ENCODE measurements at regions not wholly inside any gene's neighbourhood (a gene's known extent, or its start where the extent isn't known, plus 50 kb on each side); places are given as distances from the start of the nearest gene placed in this dataset.

DNA sequence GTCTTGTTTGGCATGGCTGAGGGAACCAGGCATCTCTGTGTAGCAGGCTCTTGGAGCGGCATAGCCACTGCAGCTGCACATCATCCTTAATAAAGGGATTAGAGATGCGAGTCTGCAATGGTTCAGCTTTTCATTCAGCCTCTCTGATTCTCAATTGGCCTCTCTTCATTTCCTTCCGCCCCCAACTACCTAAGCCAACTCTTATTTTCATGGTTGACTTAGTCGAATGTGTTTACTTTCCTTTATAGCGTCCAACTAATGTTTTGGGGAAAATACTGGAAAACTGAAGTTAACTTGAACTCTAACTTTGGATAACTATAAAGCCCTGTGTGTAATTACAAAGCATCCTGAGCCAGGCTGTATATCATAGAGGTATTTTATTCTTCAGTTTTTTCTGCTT, 202.2 kb upstream of the KIAA1217 start:
- no peak overlapping the region for H3K27ac Mint-ChIP-seq
- POLR2A ChIA-PET: no interaction called here
- DNase-seq (no peak), ATAC-seq (no peak)
- H3K27me3 Mint-ChIP-seq: peaks cover 0 to 38% (median 5%) of the 10 kb centered on the region in 5 donors
- no peak overlapping the region for H3K4me3 Mint-ChIP-seq
- H3K36me3 Mint-ChIP-seq: no peaks in the 10 kb centered on the region
- H3K9me3 Mint-ChIP-seq: peaks cover 0 to 4% (median 0%) of the 10 kb centered on the region in 9 donors
- H3K4me1 Mint-ChIP-seq: no peaks in the 10 kb centered on the region

DNA sequence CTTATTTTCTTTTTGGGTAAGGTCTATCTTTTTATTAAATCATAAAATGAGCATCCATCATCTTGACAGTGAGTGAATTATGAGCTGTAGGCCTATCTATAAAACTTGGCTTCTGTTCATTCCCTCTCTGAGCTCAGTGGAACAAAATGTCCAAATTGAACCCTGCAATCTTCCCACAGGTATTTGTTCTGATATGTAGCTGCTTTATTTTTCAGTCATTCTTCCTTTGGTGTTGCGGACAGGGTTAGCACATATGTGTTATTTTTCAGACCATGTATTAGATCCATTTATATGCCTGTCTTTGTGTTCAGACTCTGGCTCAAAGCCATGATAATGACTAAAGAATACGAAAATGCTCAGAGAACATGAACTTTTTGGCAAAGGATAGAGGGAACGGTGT, 201.6 kb upstream of the KIAA1217 start:
- POLR2A ChIA-PET: no interaction called here

DNA sequence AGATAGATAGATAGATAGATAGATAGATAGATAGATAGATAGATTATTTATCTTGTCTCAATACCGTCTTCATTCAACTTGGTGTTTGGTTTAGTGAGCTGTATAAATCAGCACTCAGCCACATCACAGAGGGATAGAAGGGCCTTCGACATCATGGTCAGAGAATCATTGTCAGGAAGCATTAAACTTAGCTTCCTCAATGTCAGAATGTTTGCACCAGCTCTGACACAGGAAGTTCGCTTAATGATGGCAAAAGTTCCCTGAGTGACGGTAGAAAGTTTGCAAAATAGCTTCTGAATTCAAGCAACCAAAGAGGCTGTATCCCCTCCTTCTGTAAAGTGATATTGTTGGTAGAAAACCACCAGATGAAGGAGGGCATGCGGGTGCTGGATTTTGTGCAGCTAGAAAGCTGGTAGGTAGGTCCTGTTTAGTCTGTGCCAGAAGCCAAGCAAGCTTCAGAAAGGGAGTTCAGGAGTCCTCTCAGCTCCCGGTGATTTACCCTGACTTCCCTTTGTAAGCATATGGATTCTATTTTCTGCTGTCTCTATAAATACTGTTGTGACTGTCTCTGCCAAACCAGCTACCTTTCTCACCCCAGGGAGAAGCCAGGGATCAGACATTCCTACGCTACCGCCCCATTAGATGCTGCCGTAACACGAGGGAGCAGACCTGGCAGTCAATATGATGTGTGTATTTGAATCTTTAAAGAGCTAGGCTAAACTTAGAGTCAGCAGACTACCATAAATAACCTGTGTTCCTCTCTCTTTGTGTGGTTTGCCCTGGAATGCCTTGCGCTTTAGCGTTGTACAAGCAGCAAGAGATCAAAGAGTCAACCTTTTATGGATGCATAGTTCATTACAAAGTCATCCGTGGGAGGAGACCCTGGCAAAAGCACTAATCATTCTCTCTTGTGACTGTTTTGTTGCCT, 200.5 kb upstream of the KIAA1217 start:
- POLR2A ChIA-PET: no interaction called here
- no peak overlapping the region for H3K27ac Mint-ChIP-seq
- DNase-seq: no peak
- ATAC-seq: no peak
- H3K4me1 Mint-ChIP-seq: no peaks in the 10 kb centered on the region
- H3K36me3 Mint-ChIP-seq: no peaks in the 10 kb centered on the region
- no peak overlapping the region for H3K4me3 Mint-ChIP-seq
- H3K27me3 Mint-ChIP-seq: peaks cover under 1 to 41% (median 5%) of the 10 kb centered on the region in 5 donors
- H3K9me3 Mint-ChIP-seq: peaks cover 0 to 4% (median 0%) of the 10 kb centered on the region in 9 donors

More for the DNA sequence above, 201.6 kb upstream of the KIAA1217 start:
- Mint-ChIP-seq H3K27ac (no peak overlapping the region), H3K4me1 (no peaks in the 10 kb centered on the region), H3K4me3 (no peak overlapping the region), H3K27me3 (peaks cover 0 to 38% (median 5%) of the 10 kb centered on the region in 5 donors), H3K36me3 (no peaks in the 10 kb centered on the region), H3K9me3 (peaks cover 0 to 4% (median 0%) of the 10 kb centered on the region in 9 donors)
- no peak for DNase-seq
- ATAC-seq: no peak

DNA sequence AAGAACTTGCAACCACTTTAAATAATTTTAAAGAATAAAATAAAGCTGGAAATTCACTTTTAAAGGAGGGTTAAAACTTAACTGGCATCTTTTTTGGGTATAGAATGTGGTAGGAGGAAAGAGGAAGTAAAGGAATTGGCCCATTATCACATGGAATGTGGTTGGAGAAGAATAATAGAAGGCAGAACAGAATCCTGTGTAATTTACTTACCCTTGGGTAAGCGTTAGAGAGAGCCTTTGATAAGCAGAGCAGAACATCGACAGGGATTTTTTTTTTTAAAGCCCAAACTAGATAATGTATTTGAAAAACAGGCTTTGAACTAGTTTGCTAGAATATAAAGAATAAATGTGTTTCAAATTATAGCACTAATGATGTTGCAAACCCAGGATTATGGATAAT, 199.8 kb upstream of the KIAA1217 start:
- H3K36me3 Mint-ChIP-seq: no peaks in the 10 kb centered on the region
- H3K4me1 Mint-ChIP-seq: no peaks in the 10 kb centered on the region
- H3K27me3 Mint-ChIP-seq: peaks cover 4 to 47% (median 8%) of the 10 kb centered on the region in 5 donors
- no peak overlapping the region for H3K27ac Mint-ChIP-seq
- ATAC-seq (no peak), DNase-seq (no peak)
- no peak overlapping the region for H3K4me3 Mint-ChIP-seq
- POLR2A ChIA-PET: no interaction called here
- peaks cover 0 to 9% (median 0%) of the 10 kb centered on the region in 9 donors for H3K9me3 Mint-ChIP-seq

DNA sequence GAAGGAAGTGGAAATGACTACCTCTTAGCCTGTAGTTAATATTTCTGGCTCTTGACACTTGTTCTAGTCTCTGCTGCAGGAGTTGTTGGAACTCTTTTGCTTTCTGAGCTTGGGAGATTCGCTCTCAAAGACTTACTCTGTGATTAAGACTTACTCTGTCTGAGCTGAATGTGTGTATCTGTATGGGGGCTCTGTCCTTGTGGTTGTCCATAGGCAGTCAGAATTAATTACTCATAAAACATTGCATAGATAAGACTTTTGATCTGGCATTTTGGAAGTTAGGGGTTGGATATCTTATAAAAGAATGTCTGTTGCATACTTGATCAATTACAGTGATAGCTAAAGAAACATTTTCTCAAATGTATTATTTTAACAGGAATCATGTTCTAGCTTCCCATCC, 199.2 kb upstream of the KIAA1217 start:
- Mint-ChIP-seq H3K4me3 (no peak overlapping the region), H3K27ac (no peak overlapping the region), H3K9me3 (peaks cover 0 to 9% (median 0%) of the 10 kb centered on the region in 9 donors), H3K27me3 (peaks cover 4 to 47% (median 8%) of the 10 kb centered on the region in 5 donors), H3K4me1 (no peaks in the 10 kb centered on the region), H3K36me3 (no peaks in the 10 kb centered on the region)
- POLR2A ChIA-PET: no interaction called here
- ATAC-seq (no peak), DNase-seq (no peak)

DNA sequence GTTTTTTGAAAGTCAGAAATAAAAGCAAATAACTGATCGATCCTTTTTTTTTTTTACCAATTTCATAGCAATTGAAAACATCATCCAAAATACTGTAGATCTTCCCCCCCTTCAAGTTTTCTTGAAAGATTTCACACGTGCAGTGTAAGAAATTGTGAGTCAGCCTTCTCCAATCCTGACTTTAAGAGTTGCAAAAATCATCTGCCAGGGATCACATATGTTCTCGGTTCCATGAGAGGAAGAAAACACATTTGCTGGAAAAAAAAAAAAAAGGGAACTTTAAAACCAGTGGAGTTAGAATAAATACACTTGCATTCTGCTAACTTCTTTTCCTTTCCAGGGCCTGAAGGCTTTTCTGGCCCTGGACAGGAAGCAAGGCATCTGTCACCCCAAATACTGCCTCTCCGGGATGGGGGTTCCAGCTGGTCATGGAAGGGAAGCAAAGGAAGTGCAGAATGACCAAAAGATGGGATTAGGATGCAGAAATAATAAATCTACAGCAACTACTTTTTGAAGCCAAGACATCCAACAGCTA, 198.4 kb upstream of the KIAA1217 start:
- H3K27ac Mint-ChIP-seq: no peak overlapping the region
- ATAC-seq (no peak), DNase-seq (no peak)
- no peak overlapping the region for H3K4me3 Mint-ChIP-seq
- POLR2A ChIA-PET: no interaction called here
- H3K36me3 Mint-ChIP-seq: no peaks in the 10 kb centered on the region
- H3K4me1 Mint-ChIP-seq: no peaks in the 10 kb centered on the region
- H3K9me3 Mint-ChIP-seq: peaks cover 0 to 9% (median under 1%) of the 10 kb centered on the region in 9 donors
- H3K27me3 Mint-ChIP-seq: peaks cover 4 to 47% (median 12%) of the 10 kb centered on the region in 5 donors

DNA sequence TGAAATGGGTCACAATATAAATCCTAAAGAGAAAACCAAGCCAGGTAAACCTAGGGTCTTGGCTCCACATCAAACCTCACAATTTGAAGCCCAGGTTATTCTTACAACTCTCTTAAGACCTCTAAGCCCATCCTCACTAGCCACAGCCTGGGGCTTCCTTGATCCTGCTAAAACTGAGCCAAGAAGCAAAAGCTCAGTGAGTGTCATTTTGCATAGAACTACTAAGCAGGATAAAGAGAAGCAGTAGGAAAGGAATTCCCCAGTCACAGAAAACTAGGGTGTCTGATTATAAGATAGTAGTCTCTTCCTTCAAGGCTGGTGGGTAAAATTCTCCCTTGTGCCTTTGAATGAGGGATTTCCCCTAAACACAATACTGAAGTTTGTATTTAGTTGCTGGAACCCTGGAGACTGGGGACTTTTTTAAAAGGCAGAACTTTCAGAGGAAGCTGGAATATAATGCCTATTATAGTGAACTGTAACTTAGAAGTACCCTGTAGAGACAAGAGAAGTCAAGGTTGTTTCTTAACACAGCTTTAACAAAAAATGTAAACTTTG, 196.6 kb upstream of the KIAA1217 start:
- H3K9me3 Mint-ChIP-seq: peaks cover 0 to 9% (median 2%) of the 10 kb centered on the region in 9 donors
- ATAC-seq: no peak
- no peaks in the 10 kb centered on the region for H3K36me3 Mint-ChIP-seq
- DNase-seq: no peak
- POLR2A ChIA-PET: no interaction called here
- peaks cover 4 to 44% (median 12%) of the 10 kb centered on the region in 5 donors for H3K27me3 Mint-ChIP-seq
- no peak overlapping the region for H3K27ac Mint-ChIP-seq
- no peak overlapping the region for H3K4me3 Mint-ChIP-seq
- no peaks in the 10 kb centered on the region for H3K4me1 Mint-ChIP-seq

DNA sequence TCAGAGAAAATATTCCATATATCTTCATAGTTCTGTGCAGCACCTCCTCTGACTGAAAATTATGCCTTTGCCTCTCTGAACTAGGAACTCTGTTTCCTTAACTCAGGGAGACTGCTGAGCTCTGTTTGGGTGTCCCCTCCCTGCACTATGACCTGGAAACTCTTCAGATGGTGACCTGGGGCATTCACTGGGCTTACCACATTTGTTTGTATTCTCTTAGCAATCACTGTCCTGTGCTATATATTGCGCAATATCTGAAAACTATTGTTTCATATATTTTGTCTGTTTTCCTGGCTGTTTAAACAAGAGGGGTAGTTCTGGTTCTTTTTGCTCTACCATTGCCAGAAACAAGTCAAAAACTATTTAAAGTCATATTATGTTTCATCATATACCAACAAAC, 181.8 kb upstream of the KIAA1217 start:
- Mint-ChIP-seq H3K27me3 (no peaks in the 10 kb centered on the region), H3K4me3 (no peak overlapping the region), H3K27ac (no peak overlapping the region), H3K9me3 (peaks cover 0 to 9% (median 0%) of the 10 kb centered on the region in 9 donors), H3K4me1 (no peaks in the 10 kb centered on the region), H3K36me3 (no peaks in the 10 kb centered on the region)
- ATAC-seq: no peak
- POLR2A ChIA-PET: no interaction called here
- DNase-seq: no peak

DNA sequence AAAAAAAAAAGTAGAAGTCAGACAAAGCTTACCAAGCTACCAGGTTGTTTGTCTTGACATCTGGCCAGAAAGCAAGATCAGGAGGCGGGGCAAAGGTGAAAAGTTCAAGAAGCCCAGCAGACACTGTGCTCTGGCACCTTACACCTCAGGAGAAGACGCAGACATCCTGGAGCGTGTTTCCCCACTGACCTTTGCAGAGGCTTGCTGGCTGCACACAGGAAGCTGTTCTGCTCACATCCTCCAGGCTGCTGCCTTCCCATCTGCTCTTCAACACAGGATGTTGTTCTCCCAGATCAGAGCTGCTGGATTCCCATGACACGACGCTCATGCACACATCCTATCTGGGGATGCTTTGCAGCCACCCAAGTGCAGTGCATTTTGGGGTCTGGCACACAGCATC, 174.4 kb upstream of the KIAA1217 start:
- H3K27ac Mint-ChIP-seq: peak overlapping the region in 1 of 10 donors; percentile 45
- H3K9me3 Mint-ChIP-seq: peaks cover 0 to 25% (median 4%) of the 10 kb centered on the region in 9 donors
- no peak for DNase-seq
- peaks cover 0 to 8% (median 3%) of the 10 kb centered on the region in 5 donors for H3K27me3 Mint-ChIP-seq
- no peaks in the 10 kb centered on the region for H3K4me1 Mint-ChIP-seq
- POLR2A ChIA-PET: no interaction called here
- H3K4me3 Mint-ChIP-seq: no peak overlapping the region
- H3K36me3 Mint-ChIP-seq: no peaks in the 10 kb centered on the region
- no peak for ATAC-seq

DNA sequence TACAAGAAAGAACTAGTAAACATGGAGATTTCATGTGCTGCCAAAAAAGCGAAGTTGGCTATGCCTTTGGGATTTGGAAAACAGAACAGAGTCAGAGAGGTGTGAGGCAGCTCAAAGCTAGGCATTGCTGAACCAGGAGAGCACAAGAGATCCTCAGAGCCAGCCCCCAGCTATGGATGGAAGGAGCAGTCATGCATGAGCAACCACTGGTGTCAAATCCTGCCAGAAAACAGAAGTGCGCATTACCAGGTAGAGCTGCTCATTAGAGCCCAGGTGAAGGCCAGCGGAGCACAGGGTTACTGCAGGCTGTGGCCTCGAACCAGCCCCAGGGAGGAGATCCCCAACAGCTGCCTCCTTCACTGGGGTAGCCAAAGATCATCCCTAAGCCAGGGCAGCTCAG, 173.2 kb upstream of the KIAA1217 start:
- Mint-ChIP-seq H3K4me1 (no peaks in the 10 kb centered on the region), H3K27me3 (peaks cover 0 to 8% (median 3%) of the 10 kb centered on the region in 5 donors), H3K36me3 (no peaks in the 10 kb centered on the region), H3K9me3 (peaks cover 0 to 25% (median 2%) of the 10 kb centered on the region in 9 donors), H3K4me3 (no peak overlapping the region), H3K27ac (no peak overlapping the region)
- POLR2A ChIA-PET: no interaction called here
- DNase-seq (no peak), ATAC-seq (no peak)

DNA sequence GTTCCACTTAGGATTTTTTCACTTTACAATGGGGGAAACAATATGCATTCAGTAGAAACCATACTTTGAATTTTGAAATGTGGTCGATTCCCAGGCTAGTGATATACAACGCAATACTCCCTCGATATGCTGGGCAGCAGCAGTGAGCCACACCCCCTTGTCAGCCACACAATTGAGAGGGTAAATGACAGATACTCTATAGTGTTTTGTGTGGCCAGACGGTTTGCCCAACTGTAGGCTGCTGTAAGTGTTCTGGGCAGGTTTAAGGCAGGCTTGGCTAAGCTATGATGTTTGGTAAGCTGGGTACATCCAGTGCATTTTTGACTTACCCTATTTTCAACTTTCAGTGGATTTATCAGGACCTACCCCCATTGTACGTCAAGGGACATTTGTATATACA, 169.6 kb upstream of the KIAA1217 start:
- H3K36me3 Mint-ChIP-seq: no peaks in the 10 kb centered on the region
- no peak for DNase-seq
- H3K4me3 Mint-ChIP-seq: no peak overlapping the region
- POLR2A ChIA-PET: no interaction called here
- H3K9me3 Mint-ChIP-seq: peaks cover 0 to 25% (median 2%) of the 10 kb centered on the region in 9 donors
- H3K4me1 Mint-ChIP-seq: no peaks in the 10 kb centered on the region
- no peak overlapping the region for H3K27ac Mint-ChIP-seq
- ATAC-seq: no peak
- peaks cover 0 to 8% (median 3%) of the 10 kb centered on the region in 5 donors for H3K27me3 Mint-ChIP-seq

DNA sequence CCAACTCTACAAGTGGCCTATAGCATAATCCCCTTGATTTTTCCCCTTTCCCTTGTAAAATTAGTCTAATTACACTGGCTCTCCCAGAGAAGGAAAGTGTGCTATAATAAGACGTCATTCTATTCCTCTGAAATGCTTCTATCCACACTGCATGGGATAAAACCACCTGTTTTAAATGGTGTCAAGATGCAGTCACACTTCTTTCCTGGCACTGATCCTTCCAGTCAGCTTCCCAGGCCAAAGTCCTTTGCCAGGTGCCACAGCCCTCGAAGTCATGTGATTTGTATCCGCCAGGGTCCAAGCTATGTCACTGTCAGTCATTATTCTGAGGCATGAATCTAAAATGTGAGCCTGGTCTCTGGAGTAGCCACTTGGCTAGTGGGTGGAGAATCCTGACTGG, 169.0 kb upstream of the KIAA1217 start:
- Mint-ChIP-seq H3K36me3 (no peaks in the 10 kb centered on the region), H3K4me1 (no peaks in the 10 kb centered on the region), H3K27ac (no peak overlapping the region), H3K9me3 (peaks cover 0 to 20% (median 2%) of the 10 kb centered on the region in 9 donors), H3K4me3 (no peak overlapping the region), H3K27me3 (peaks cover 0 to 4% (median under 1%) of the 10 kb centered on the region in 5 donors)
- POLR2A ChIA-PET: no interaction called here
- ATAC-seq (no peak), DNase-seq (no peak)

DNA sequence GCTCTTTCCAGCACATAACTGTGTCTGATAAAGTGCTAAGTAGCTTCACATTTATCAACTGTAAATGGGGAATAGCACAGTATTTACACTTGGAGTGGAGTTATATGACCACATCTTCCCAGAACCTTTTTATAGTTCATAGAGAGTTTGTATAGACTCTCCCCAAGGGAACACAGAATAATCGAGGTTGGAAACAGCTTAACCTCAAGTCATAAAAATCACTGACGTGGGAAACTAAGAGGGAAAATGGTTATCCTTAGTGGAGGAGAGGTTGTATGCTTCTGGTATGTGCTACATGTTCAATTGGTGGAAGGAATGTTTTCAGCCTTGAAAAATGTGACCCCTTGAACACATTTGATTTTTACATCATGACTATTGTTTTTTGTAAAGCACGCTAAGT, 167.9 kb upstream of the KIAA1217 start:
- Mint-ChIP-seq H3K27me3 (peaks cover 0 to 3% (median 0%) of the 10 kb centered on the region in 5 donors), H3K9me3 (peaks cover 0 to 13% (median 2%) of the 10 kb centered on the region in 9 donors), H3K36me3 (no peaks in the 10 kb centered on the region), H3K4me1 (no peaks in the 10 kb centered on the region), H3K4me3 (no peak overlapping the region), H3K27ac (no peak overlapping the region)
- POLR2A ChIA-PET: no interaction called here
- ATAC-seq: no peak
- DNase-seq: no peak
